ENCODE measurements at regions not wholly inside any gene's neighbourhood (a gene's known extent, or its start where the extent isn't known, plus 50 kb on each side); places are given as distances from the start of the nearest gene placed in this dataset.

GRCh38 chr5:25641124-25641523 lies 996.3 kb upstream of the CDH10 start:
- no peak for DNase-seq (ENCODE audit: low read depth, low spot score)
- ChIA-PET POLR2A (no interaction called here), CTCF (no interaction called here)
- H3K27me3 ChIP-seq (ENCODE audit: control insufficient read depth, insufficient read depth, low read length): no peaks in the 10 kb centered on the region
- H3K4me3 ChIP-seq (ENCODE audit: low read depth, low read length): no peak overlapping the region
- no peak for TF ChIP-seq CTCF (IDR thresholded peaks at IDR 0.05; ENCODE audit: low read depth, low read length)
- H3K27ac ChIP-seq (ENCODE audit: low read depth, low read length): no peak overlapping the region
- H3K9me3 ChIP-seq (ENCODE audit: control insufficient read depth, insufficient read depth, low read length): peaks cover 11% of the 10 kb centered on the region

GRCh38 chr5:25619273-25619672 lies 974.5 kb upstream of the CDH10 start:
- POLR2A ChIA-PET: no interaction called here
- TF ChIP-seq CTCF (IDR thresholded peaks at IDR 0.05; ENCODE audit: low read depth, low read length): no peak
- CTCF ChIA-PET: no interaction called here
- no peaks in the 10 kb centered on the region for H3K27me3 ChIP-seq (ENCODE audit: control insufficient read depth, insufficient read depth, low read length)
- H3K4me3 ChIP-seq (ENCODE audit: low read depth, low read length): no peak overlapping the region
- H3K27ac ChIP-seq (ENCODE audit: low read depth, low read length): no peak overlapping the region
- no peak for DNase-seq (ENCODE audit: low read depth, low spot score)
- peaks cover 13% of the 10 kb centered on the region for H3K9me3 ChIP-seq (ENCODE audit: control insufficient read depth, insufficient read depth, low read length)

- no peak for DNase-seq (ENCODE audit: low read depth, low spot score)
- H3K4me3 ChIP-seq (ENCODE audit: low read depth, low read length): no peak overlapping the region
- no peak for TF ChIP-seq CTCF (IDR thresholded peaks at IDR 0.05; ENCODE audit: low read depth, low read length)
- no peak overlapping the region for H3K27ac ChIP-seq (ENCODE audit: low read depth, low read length)
- H3K9me3 ChIP-seq (ENCODE audit: control insufficient read depth, insufficient read depth, low read length): peaks cover 14% of the 10 kb centered on the region
- POLR2A ChIA-PET: no interaction called here
- no peaks in the 10 kb centered on the region for H3K27me3 ChIP-seq (ENCODE audit: control insufficient read depth, insufficient read depth, low read length)
- CTCF ChIA-PET: no interaction called here
Measured at GRCh38 chr5:25618821-25619220, 974.0 kb upstream of the CDH10 start.

GRCh38 chr5:25614466-25614865 lies 969.7 kb upstream of the CDH10 start:
- peaks cover 19% of the 10 kb centered on the region for H3K9me3 ChIP-seq (ENCODE audit: control insufficient read depth, insufficient read depth, low read length)
- TF ChIP-seq CTCF (IDR thresholded peaks at IDR 0.05; ENCODE audit: low read depth, low read length): no peak
- CTCF ChIA-PET: no interaction called here
- H3K27me3 ChIP-seq (ENCODE audit: control insufficient read depth, insufficient read depth, low read length): no peaks in the 10 kb centered on the region
- H3K4me3 ChIP-seq (ENCODE audit: low read depth, low read length): no peak overlapping the region
- H3K27ac ChIP-seq (ENCODE audit: low read depth, low read length): no peak overlapping the region
- DNase-seq (ENCODE audit: low read depth, low spot score): no peak
- POLR2A ChIA-PET: no interaction called here

GRCh38 chr5:25604681-25605080 lies 959.9 kb upstream of the CDH10 start:
- H3K4me3 ChIP-seq (ENCODE audit: low read depth, low read length): no peak overlapping the region
- peaks cover 7% of the 10 kb centered on the region; the same call in 1 of the 2 replicates for H3K9me3 ChIP-seq (ENCODE audit: control insufficient read depth, insufficient read depth, low read length)
- CTCF ChIA-PET: no interaction called here
- no peak for DNase-seq (ENCODE audit: low read depth, low spot score)
- POLR2A ChIA-PET: no interaction called here
- no peaks in the 10 kb centered on the region for H3K27me3 ChIP-seq (ENCODE audit: control insufficient read depth, insufficient read depth, low read length)
- TF ChIP-seq CTCF (IDR thresholded peaks at IDR 0.05; ENCODE audit: low read depth, low read length): no peak
- no peak overlapping the region for H3K27ac ChIP-seq (ENCODE audit: low read depth, low read length)

Measured in AG04450 (cell line).